ENCODE measurements at regions not wholly inside any gene's neighbourhood (a gene's known extent, or its start where the extent isn't known, plus 50 kb on each side); places are given as distances from the start of the nearest gene placed in this dataset.

DNA sequence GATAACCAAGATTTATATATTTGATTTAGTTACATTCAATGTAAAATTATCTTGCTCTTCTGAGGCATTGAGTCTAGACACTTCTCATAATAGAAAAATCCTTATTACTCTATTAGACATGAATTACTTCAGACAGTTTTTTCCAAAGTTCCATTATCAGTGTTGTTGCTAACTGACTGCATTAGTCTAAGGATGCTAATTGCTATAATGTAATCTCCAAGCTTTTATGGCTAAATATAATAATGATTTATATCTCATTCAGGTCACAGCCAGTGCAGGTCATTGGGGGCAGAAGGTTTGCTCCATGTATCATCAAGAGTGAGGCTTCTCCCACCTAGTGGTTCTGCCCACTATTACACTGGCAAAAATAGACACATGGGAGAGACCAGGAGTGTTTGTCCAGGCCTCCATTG lies 377.2 kb upstream of the DDI1 start:
- H3K9me3 ChIP-seq (ENCODE audit: low read length) = no peaks in the 10 kb centered on the region
- H3K4me2 ChIP-seq (ENCODE audit: low read length) = no peak overlapping the region
- H4K20me1 ChIP-seq (ENCODE audit: insufficient read depth, low read length) = no peaks in the 10 kb centered on the region
- TF ChIP-seq CTCF (conservative IDR thresholded peaks at IDR 0.05; ENCODE audit: low read length) (no peak), EZH2phosphoT487 (IDR thresholded peaks at IDR 0.05; ENCODE audit: borderline replicate concordance, low read depth, low read length) (no peak)
- intact Hi-C loops (cut with micrococcal nuclease; ENCODE audit: unreplicated experiment) = no loop called here
- H3K36me3 ChIP-seq (ENCODE audit: insufficient read depth, low read length) = no peaks in the 10 kb centered on the region
- ChIA-PET POLR2A (no interaction called here), CTCF (ENCODE audit: unreplicated experiment) (no interaction called here)
- H3K79me2 ChIP-seq (ENCODE audit: insufficient read depth, low read depth, low read length) = no peaks in the 10 kb centered on the region
- H3K4me1 ChIP-seq (ENCODE audit: insufficient read depth, low read length, poor library complexity, severe bottlenecking) = no peaks in the 10 kb centered on the region
- no peaks in the 10 kb centered on the region for H3K9me2 ChIP-seq (ENCODE audit: insufficient read depth, low read length)
- H3K4me3 ChIP-seq (ENCODE audit: low read depth, low read length, poor library complexity, severe bottlenecking) = no peak overlapping the region
- H2AFZ ChIP-seq (ENCODE audit: low read length) = no peak overlapping the region
- no peak overlapping the region for H3K27ac ChIP-seq (ENCODE audit: low read depth, low read length, poor library complexity, severe bottlenecking)
- BruUV-seq (replicated peaks) = no TSS peak
- DNase-seq (ENCODE audit: low spot score) = no peak

- POLR2A ChIA-PET = no interaction called here
These were observed 376.7 kb upstream of the DDI1 start for GRCh38 chr11:103659743-103660142.

GRCh38 chr11:103661185-103661584 lies 375.3 kb upstream of the DDI1 start:
- BruUV-seq (replicated peaks) = no TSS peak
- intact Hi-C loops (cut with micrococcal nuclease; ENCODE audit: unreplicated experiment) = no loop called here
- POLR2A ChIA-PET = interaction anchor here (0.5 kb wide), 1 partner anchor 519 kb away, joined by 3 read pairs; no protein-coding TSS in a partner anchor
- CTCF ChIA-PET (ENCODE audit: unreplicated experiment) = no interaction called here
- H3K79me2 ChIP-seq (ENCODE audit: insufficient read depth, low read depth, low read length) = no peaks in the 10 kb centered on the region
- no peak for TF ChIP-seq EZH2phosphoT487 (IDR thresholded peaks at IDR 0.05; ENCODE audit: borderline replicate concordance, low read depth, low read length)
- no peaks in the 10 kb centered on the region for H3K9me2 ChIP-seq (ENCODE audit: insufficient read depth, low read length)
- H3K36me3 ChIP-seq (ENCODE audit: insufficient read depth, low read length) = no peaks in the 10 kb centered on the region
- H3K4me1 ChIP-seq (ENCODE audit: insufficient read depth, low read length, poor library complexity, severe bottlenecking) = no peaks in the 10 kb centered on the region
- H3K4me3 ChIP-seq (ENCODE audit: low read depth, low read length, poor library complexity, severe bottlenecking) = no peak overlapping the region
- no peak for DNase-seq (ENCODE audit: low spot score)
- H2AFZ ChIP-seq (ENCODE audit: low read length) = no peak overlapping the region
- no peak overlapping the region for H3K4me2 ChIP-seq (ENCODE audit: low read length)
- H4K20me1 ChIP-seq (ENCODE audit: insufficient read depth, low read length) = no peaks in the 10 kb centered on the region
- H3K27ac ChIP-seq (ENCODE audit: low read depth, low read length, poor library complexity, severe bottlenecking) = no peak overlapping the region
- no peaks in the 10 kb centered on the region for H3K9me3 ChIP-seq (ENCODE audit: low read length)

More at GRCh38 chr11:103659743-103660142, 376.7 kb upstream of the DDI1 start:
- DNase-seq (ENCODE audit: low spot score) = no peak
- intact Hi-C loops (cut with micrococcal nuclease; ENCODE audit: unreplicated experiment) = no loop called here
- no peaks in the 10 kb centered on the region for H3K9me3 ChIP-seq (ENCODE audit: low read length)
- H3K36me3 ChIP-seq (ENCODE audit: insufficient read depth, low read length) = no peaks in the 10 kb centered on the region
- H3K27ac ChIP-seq (ENCODE audit: low read depth, low read length, poor library complexity, severe bottlenecking) = no peak overlapping the region
- H3K4me2 ChIP-seq (ENCODE audit: low read length) = no peak overlapping the region
- H3K9me2 ChIP-seq (ENCODE audit: insufficient read depth, low read length) = no peaks in the 10 kb centered on the region
- CTCF ChIA-PET (ENCODE audit: unreplicated experiment) = no interaction called here
- H3K4me1 ChIP-seq (ENCODE audit: insufficient read depth, low read length, poor library complexity, severe bottlenecking) = no peaks in the 10 kb centered on the region
- no peaks in the 10 kb centered on the region for H3K79me2 ChIP-seq (ENCODE audit: insufficient read depth, low read depth, low read length)
- BruUV-seq (replicated peaks) = no TSS peak
- H3K4me3 ChIP-seq (ENCODE audit: low read depth, low read length, poor library complexity, severe bottlenecking) = no peak overlapping the region
- no peak overlapping the region for H2AFZ ChIP-seq (ENCODE audit: low read length)
- TF ChIP-seq EZH2phosphoT487 (IDR thresholded peaks at IDR 0.05; ENCODE audit: borderline replicate concordance, low read depth, low read length) = no peak
- TF ChIP-seq CTCF (conservative IDR thresholded peaks at IDR 0.05; ENCODE audit: low read length) = no peak
- H4K20me1 ChIP-seq (ENCODE audit: insufficient read depth, low read length) = no peaks in the 10 kb centered on the region

All from OCI-LY7 (cell line).